ENCODE measurements at regions not wholly inside any gene's neighbourhood (a gene's known extent, or its start where the extent isn't known, plus 50 kb on each side); places are given as distances from the start of the nearest gene placed in this dataset.

DNA sequence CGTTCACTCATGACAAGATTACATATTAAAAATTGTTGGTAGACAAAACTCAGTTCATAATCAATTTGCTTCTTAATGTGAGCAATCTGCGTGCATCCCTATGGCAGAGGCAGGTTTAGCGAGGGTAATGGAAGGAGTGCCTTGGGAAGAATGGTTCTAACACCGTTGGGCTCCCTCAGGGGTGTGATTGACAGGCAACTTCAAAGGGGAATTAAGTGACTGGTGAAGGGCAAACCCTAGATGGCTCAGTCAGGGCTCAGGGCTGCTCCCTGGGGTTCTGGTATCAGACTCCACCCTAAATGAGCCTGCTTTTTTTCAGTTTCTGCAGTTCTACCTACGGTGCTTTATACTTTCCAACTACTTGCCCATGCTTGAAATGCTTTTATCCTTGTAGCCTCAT, 419.5 kb upstream of the CELF4 start:
- TF ChIP-seq, protein P1, sequence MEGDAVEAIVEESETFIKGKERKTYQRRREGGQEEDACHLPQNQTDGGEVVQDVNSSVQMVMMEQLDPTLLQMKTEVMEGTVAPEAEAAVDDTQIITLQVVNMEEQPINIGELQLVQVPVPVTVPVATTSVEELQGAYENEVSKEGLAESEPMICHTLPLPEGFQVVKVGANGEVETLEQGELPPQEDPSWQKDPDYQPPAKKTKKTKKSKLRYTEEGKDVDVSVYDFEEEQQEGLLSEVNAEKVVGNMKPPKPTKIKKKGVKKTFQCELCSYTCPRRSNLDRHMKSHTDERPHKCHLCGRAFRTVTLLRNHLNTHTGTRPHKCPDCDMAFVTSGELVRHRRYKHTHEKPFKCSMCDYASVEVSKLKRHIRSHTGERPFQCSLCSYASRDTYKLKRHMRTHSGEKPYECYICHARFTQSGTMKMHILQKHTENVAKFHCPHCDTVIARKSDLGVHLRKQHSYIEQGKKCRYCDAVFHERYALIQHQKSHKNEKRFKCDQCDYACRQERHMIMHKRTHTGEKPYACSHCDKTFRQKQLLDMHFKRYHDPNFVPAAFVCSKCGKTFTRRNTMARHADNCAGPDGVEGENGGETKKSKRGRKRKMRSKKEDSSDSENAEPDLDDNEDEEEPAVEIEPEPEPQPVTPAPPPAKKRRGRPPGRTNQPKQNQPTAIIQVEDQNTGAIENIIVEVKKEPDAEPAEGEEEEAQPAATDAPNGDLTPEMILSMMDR (IDR thresholded peaks at IDR 0.05; ENCODE audit: insufficient read depth, low read length, poor library complexity, severe bottlenecking): no peak
- Histone ChIP-seq H3K4me3 (ENCODE audit: low read depth, low read length) (no peak overlapping the region), H3K36me3 (ENCODE audit: control insufficient read depth, insufficient read depth, low read length) (no peaks in the 10 kb centered on the region), H3K27me3 (ENCODE audit: control insufficient read depth, insufficient read depth, low read length) (no peaks in the 10 kb centered on the region)
- DNase-seq (ENCODE audit: low read depth): no peak

DNA sequence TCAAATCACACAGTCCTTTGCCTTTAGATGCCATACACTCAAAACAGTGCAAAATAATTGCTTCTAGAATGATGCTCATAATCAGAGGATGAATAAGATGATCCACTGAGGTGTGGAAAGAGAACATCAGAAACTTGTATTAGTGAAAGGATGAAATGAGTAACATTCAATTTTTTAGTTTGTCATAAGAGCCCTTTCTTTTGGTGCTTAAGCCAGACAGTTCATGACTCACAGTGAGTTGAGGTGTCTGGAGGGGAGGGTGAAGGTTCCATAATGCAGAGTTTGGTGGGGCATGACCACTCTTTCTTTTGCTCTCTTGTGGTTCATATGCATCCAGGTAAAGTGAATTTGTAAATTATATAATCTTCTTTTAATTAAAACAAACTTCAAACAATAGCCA, 415.0 kb upstream of the CELF4 start:
- Histone ChIP-seq H3K27me3 (ENCODE audit: control insufficient read depth, insufficient read depth, low read length) (no peaks in the 10 kb centered on the region), H3K36me3 (ENCODE audit: control insufficient read depth, insufficient read depth, low read length) (no peaks in the 10 kb centered on the region), H3K4me3 (ENCODE audit: low read depth, low read length) (no peak overlapping the region)
- DNase-seq (ENCODE audit: low read depth): no peak
- TF ChIP-seq, protein P1 (IDR thresholded peaks at IDR 0.05; ENCODE audit: insufficient read depth, low read length, poor library complexity, severe bottlenecking): no peak

DNA sequence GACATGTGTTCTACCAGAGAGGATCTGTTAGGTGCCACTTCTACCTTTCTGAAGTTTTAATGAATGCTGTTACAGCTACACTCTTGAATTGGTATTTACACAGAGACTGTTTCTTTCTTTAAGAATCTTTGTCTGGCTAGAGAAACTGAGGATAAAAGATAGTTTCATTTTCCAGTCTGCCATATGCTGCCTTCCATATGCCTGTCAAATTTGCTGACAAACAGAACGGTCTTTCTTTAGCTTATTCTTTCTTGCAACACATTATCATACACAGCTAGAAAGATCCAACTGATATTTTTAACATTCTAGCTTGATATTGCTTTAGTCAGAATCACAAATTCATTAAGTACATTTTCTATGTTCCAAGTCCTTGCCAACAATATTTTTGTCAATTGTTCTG, 409.8 kb upstream of the CELF4 start:
- H3K4me3 ChIP-seq (ENCODE audit: low read depth, low read length): no peak overlapping the region
- TF ChIP-seq, protein P1 (IDR thresholded peaks at IDR 0.05; ENCODE audit: insufficient read depth, low read length, poor library complexity, severe bottlenecking): no peak

DNA sequence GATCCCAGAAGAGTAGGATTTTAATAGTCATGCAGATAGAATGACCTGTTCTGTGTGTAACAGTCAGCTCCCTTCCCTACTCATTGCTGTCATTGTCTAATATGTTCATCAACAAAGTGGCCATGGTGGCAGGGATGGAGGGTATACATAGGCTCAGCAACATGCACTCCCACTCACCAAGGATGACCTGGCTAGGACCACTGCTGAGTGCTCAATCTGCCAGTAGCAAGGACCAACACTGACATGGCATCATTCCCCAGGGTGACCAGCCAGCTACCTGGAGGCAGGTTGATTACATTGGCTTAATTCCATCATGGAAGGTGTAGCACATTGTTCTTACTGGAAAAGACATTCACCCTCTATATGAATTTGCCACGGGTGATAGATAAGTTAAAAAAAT, 401.7 kb upstream of the CELF4 start:
- TF ChIP-seq, protein P1 (IDR thresholded peaks at IDR 0.05; ENCODE audit: insufficient read depth, low read length, poor library complexity, severe bottlenecking): no peak

More for the DNA sequence above, 409.8 kb upstream of the CELF4 start:
- no peaks in the 10 kb centered on the region for H3K36me3 ChIP-seq (ENCODE audit: control insufficient read depth, insufficient read depth, low read length)
- no peaks in the 10 kb centered on the region for H3K27me3 ChIP-seq (ENCODE audit: control insufficient read depth, insufficient read depth, low read length)
- no peak for DNase-seq (ENCODE audit: low read depth)

DNA sequence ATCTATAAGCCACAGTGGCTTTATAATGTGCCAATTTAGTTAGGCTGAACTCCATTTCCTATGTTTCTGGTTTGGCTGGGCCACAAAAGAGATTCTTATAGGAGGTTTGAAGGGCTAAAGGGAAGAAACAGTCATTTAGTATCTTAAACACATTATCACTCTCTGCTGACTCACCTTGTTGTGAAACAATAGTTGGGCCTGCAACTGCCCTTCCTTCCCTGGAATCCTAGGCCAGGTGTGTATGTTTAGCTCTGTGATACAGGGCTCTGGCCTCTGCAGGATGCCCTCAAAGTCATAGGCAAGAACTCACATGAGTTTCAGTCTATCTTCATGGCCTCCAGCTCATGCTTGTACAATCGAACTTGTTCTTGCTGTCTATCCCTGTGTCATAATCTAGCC, 400.0 kb upstream of the CELF4 start:
- TF ChIP-seq, protein P1 (IDR thresholded peaks at IDR 0.05; ENCODE audit: insufficient read depth, low read length, poor library complexity, severe bottlenecking): no peak
- DNase-seq (ENCODE audit: low read depth): no peak
- H3K36me3 ChIP-seq (ENCODE audit: control insufficient read depth, insufficient read depth, low read length): no peaks in the 10 kb centered on the region

More for the DNA sequence above, 401.7 kb upstream of the CELF4 start:
- Histone ChIP-seq H3K27me3 (ENCODE audit: control insufficient read depth, insufficient read depth, low read length) (no peaks in the 10 kb centered on the region), H3K36me3 (ENCODE audit: control insufficient read depth, insufficient read depth, low read length) (no peaks in the 10 kb centered on the region), H3K4me3 (ENCODE audit: low read depth, low read length) (no peak overlapping the region)
- DNase-seq (ENCODE audit: low read depth): no peak

DNA sequence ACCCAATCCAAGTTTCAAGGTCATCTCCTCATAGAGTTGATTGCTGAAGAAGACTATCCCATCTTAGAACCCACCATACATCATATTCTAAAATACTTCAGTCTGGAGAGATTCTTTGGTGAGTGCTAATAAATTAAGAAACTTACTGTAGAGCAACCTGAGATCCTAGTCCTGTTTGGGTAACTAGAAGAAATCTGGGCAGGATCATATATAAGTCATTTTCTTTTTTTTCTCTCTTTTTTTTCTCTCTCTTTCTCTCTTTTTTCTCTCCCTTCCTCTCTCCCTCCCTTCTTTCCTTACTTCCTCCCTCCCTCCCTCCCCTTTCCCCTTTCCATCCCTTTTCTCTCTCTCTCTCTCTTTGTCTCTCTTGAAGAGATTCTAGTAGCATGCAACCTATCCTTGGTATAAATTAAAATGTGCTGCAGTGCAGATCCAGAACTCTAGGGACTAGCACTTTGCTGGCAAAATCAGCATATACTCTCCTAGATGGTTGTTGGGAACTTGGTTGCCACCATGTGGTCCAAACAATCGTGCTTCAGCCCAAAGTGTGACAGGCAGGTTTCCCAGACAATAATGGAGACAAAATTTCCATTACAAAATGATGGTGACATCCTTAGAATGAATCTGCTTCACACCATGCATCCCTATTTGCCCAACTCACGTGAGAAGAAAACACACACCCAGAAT, 399.4 kb upstream of the CELF4 start:
- H3K4me3 ChIP-seq (ENCODE audit: low read depth, low read length): no peak overlapping the region
- DNase-seq (ENCODE audit: low read depth): no peak
- TF ChIP-seq, protein P1 (IDR thresholded peaks at IDR 0.05; ENCODE audit: insufficient read depth, low read length, poor library complexity, severe bottlenecking): no peak
- H3K27me3 ChIP-seq (ENCODE audit: control insufficient read depth, insufficient read depth, low read length): no peaks in the 10 kb centered on the region
- no peaks in the 10 kb centered on the region for H3K36me3 ChIP-seq (ENCODE audit: control insufficient read depth, insufficient read depth, low read length)

More for the DNA sequence above, 400.0 kb upstream of the CELF4 start:
- no peak overlapping the region for H3K4me3 ChIP-seq (ENCODE audit: low read depth, low read length)
- no peaks in the 10 kb centered on the region for H3K27me3 ChIP-seq (ENCODE audit: control insufficient read depth, insufficient read depth, low read length)

All from kidney epithelial cell (primary cell).